Medulla oblongata (tissue), 1 donor: ENCODE measurements at regions not wholly inside any gene's neighbourhood (a gene's known extent, or its start where the extent isn't known, plus 50 kb on each side); places are given as distances from the start of the nearest gene placed in this dataset.

Experiments used
- DNase-seq: peaks from one replicate; pipeline ENCODE4 v3.0.0-alpha.2; 2015; ENCODE audit errors: extremely low spot score

DNA sequence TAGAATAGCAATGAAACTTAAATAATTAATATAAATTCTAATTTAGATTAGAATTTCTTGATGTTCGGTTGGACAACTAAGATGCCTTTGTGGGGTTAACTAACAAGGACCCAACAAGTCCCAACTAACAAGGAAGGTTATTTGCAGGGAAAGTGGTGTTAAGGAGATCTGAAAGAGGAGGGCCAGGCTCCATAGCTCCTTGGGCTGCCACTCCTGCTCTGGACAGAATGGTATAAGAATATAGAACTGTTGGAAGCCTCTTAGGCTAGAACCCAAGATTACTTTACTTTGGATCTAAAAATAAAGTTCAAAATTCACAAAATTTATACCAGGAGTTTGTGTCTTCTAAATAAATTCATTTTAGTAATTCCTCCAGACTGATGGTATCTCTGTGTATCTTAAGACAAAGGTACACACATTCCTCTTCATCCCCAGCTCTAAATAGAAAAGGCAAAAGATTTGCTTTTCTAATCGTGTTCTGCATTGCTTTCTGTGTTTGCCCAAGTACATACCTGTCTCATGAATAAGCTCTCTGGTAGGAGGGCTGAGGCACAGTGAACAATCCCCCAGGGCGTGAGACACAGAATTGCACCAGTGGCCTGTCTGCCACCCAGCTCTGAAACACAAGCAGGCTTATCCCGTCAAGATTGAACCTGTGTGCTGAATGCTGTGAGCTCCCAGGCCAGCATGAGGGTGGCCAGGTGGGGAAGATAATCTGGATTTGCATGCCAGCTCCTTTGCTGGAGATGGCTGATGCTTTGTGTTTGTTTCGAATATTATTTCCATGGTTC is 176.0 kb downstream of the ACKR3 start:
- no peak for DNase-seq

DNA sequence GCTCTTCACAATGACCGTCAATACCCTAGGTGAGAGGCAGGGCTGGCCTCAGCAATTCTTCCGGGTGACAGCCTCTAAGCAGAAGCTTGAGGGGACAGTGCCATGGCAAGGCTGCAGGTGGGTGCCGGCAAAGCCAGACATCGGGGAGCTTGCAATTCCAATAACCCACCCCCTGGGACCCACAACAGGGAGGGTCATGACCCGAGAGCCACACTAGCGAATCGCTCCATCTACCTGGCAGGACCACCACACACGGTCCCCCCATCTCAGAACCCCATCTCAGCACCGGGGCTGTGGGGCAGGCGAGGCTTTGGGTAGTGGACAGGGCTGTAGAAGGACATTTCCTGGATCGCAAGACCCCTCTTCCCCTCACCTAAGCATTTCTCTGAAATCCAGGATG is 177.2 kb downstream of the ACKR3 start:
- no peak for DNase-seq

DNA sequence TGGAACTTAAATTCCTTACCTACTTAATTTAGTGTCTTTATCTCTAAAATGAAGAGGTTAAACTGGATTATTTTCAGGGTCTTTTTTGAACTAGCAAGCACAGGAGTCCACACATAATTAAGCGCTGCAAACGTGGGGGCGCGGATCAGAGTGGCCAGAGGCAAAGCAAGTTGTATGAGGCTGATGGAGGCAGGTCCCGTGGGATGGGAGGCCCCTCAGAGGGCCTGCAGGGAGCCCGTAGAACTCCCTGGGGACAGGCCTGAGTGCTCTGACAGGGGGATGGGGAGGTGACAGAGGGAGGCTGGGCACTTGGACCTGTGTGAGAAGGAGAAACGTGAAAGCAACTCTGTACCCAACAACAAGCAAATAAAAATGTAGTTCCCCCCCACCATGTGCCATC is 177.8 kb downstream of the ACKR3 start:
- no peak for DNase-seq

DNA sequence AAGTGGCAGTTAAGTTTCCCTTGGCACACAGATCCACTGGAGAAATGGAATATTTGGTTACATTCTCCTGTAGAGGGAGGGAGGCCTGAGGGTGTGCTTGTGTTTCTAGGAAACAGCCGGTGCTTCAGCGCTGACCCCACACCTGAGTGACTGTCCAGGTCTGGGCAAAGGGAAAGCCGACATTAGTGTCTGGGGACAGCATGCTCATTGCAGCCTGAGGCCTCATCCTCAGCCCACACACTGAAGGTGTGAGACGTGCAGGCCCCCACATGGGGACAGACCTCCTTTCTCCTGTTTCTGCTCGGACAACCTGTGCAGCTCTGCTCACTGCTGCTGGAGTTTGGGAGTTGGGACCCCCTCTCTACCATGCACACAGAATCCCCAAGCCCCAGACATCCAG is 178.3 kb downstream of the ACKR3 start:
- DNase-seq: no peak

DNA sequence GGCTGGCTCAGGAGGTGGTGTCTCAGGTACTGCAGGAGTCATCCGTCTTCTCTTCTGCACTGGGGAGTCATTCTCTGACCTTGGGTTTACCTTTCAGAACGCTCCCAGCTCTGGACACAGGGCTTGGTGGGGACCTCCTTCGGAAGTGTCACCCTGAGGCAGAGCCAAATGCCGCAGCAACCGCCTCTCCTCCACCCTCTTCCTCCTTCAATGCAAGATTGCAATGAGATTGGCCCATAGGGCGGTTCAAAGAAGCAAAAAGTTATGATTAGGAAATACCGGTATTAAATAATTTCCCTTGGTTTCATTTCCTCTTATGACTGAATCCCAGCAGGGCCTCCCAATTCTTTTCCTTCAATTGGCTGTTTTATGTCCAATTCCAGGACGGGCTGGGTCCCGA is 178.8 kb downstream of the ACKR3 start:
- DNase-seq: no peak

DNA sequence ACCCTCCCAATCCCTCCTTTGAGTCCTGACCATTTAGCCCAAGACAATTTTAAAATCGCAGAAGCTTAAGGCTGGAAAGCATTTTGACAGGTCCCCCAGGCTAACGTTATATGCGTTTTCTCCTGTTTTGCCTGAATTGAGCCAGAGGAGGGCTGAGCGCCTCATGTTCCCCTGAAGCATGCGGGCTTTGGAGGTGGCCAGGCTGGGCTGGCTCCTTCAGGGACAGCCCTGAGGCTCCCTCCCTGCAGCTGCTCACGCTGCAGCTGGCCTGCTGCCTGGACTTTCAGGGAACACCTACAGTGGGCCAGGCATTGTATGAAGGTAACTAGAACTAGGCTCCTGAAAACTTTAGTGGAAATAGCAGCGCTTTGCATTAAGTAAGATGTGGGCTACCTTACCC is 179.2 kb downstream of the ACKR3 start:
- no peak for DNase-seq

DNA sequence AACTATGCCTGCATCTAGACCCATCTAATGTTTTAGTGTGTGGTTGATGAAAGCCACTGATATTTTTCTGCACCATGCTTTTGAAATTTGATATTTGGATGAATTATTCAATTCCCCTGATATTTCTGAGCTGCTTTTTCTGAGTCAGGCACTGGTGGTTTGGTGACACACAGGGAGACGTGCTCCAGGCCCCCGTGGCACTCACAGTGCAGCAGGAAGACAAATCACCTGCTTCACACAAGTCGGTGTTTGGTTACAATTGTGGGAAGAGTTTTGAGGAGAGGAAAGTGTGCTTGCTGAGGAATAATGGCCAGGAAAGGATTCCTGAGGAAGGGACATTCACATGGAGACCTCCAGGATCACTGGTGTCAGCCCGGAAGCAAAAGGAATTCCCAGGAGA is 179.7 kb downstream of the ACKR3 start:
- DNase-seq: no peak

DNA sequence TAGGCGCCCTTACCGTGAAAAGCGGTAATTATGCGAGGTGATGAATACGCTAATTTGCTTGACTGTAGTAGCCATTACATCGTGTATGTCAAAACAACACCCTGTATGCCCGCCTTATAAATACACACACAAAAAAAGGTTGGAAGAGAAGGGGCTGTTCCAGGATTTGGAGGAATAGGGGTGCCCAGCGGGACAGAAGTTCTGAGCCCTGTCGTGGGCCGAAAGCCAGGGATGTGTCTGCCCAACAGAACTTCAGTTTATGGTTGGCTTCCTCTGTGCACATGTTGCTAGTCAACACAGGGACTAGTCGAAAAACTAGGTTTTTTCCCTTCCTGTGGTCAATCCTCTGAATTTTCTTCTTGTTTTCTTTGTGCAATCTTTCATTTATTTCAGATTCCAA is 182.5 kb downstream of the ACKR3 start:
- DNase-seq: no peak

DNA sequence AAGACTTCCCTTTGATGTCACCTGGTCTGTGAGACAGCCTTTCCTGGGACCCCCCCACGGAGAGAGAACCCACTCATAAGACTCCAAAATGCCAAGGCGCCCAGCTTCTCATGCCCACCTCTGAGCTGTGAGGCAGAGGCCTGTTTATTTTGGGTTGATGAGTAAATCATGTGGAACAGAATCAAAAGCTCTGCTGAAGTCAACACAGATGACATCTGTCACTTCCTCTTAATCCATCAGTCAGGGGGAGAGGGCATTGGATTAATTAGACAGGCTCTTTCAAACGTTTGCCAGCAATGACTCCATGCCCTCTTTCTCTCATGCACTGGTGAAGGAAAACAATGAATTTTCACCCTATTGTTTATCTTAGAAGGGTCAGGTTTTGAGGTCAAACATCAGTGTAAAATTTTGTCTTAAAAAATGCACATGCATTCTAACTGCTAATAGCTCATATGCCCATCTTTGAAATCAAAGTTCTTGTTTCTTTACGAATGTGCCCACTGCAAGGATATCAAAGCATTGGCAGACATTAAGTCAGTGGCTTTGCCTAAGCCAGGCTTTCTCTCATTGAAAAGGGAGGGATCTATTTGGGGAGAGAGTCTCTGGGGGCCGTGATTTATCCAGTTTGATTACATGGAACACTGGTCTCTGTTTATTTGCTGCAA is 184.1 kb downstream of the ACKR3 start:
- peak; percentile 11 for DNase-seq

DNA sequence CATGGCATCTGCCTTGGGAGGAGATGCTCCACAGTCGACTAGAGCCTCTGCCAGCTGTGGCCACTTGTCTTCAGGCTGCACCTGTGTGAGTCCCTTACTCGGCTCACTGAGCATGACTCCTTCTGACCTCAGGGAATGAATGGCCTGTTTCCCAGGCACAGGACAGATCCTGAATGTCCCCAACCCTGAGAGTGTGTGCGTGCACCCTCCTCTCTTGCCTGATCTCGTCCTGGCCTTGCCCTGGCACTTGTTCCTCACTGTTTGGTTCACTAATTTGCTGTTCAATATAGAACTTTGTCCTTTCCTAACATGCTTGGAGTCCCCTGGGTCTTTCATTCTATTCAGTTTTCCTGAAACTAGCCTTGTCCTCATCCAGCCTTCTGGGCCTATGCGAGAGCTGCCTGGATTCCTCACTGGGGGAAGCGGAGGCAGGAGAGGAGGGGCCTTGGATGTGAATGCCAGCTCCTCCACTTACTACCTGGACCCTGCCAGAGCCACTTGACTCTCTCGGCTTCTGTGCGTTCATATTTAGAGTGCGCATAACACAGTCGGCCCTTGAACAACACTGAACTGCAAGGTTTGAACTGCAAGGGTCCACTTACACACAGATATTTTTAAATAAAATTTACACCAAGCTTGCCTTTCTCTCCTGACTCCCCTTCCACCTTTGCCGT is 184.8 kb downstream of the ACKR3 start:
- DNase-seq: no peak

DNA sequence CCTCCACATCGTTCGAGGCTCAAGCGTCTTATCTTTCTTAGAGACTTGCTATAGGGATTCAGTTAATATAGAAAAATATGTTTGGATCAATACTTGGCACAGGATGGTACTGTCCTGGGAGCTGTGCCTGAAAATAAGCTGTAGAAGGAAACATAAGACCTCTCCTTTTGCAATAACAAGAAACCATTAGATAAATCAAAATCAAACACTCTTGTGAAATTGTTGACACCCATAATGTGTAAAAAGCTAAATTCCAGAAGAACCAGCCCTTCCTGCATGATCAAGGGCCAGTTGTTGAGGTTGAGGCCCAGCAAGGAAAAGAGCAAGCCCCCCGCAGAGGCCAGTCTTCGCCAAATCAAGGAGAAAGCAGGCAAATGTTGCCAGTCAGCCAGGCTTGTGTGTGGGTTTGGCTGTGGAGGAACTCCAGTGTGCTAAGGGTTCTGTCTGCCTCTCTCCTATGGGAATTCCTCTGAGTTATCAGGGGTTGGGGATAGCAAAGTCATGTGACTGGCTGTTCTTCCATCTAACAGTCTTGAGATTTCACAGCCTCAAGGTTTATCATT is 185.7 kb downstream of the ACKR3 start:
- no peak for DNase-seq

DNA sequence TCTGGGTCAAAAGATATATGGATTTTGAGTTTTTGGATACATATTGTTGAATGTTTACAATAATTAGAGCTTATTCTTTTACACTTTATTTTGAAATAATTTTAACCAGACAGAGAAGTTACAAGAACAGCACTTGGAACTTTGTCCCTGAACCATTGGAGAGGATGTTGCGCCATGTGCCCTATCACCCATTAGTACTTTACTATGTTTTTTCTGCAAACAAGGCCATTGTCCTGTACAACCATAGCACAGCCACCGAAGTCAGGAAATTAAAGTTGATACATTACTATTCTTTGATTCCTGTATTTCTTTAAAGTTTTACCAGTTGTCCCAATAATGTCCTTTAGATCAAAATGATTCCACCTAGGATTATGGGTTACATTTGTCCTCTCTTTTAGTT is 188.8 kb downstream of the ACKR3 start:
- DNase-seq: no peak

DNA sequence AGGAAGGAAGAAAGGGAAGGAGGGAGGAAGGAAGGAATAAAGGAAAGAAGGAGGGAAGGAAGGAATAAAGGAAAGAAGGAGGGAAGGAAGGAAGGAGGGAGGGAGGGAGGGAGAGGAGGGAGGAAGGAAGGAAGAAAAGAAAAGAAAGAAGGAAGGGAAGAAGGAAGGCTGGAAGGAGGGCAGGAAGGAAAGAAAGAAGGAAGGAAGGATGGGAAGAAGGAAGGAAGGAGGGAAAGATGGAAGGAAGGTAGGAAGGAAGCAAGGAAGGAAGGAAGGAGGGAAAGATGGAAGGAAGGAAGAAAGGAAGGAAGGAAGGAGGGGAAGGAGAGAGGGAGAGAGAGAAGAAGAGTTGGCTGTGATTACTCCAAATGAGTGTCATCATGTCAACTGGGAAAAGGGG is 190.6 kb downstream of the ACKR3 start:
- no peak for DNase-seq

DNA sequence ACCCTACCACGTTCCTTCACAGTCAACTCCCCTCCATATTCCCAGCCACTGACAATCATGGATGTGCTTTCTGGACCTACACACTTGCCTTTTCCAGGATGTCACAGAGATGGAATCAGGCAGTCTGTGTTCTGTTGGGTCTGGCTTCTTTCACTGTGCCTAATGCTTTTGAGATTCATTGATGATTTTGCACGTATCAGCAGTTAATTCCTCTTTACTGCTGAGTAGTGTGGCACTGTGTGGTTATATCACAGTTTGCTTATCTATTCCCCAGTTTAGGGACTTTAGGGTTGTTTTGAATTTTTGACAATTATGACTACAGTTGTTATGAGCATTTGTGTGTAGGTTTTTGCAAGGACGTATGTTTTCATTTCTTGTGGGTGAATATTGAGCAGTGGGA is 191.7 kb downstream of the ACKR3 start:
- DNase-seq: no peak

DNA sequence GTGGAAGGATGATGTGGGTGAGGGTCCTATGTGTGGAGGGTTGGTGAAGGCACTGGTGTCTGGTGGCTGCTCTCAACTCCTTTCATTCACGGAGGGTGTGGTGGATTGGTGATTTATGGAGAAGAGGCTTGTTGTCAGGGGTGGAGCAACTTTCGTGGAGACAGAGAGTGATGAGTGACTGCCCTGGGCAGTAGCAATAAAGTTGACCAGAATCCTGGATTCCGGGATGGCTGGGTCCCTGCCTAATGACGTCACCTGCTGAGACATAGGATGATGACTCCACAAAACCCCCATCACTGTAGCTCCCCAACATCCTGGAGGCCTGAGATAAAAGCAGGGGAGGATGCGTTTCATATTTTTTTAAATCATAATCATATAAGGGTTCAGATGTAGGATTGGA is 193.0 kb downstream of the ACKR3 start:
- no peak for DNase-seq

DNA sequence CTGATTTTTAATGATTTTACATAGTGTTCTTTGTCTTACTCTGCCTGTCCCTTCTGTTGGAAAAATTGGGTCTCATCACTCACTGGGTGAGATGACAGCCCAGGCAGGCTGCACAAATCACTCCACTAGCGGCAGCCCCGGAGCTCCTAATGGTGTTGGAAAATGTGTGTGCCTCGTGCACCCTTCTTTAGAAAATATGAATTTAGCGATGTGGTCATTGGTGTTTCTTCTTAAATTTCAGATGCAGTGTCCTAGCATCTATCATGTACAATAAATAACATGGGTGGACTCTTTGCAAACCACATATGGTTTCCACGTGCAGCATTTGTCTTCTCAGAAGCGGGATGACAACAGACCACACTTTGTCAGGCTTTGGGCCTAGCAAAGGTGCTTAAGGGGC is 194.2 kb downstream of the ACKR3 start:
- DNase-seq: no peak

DNA sequence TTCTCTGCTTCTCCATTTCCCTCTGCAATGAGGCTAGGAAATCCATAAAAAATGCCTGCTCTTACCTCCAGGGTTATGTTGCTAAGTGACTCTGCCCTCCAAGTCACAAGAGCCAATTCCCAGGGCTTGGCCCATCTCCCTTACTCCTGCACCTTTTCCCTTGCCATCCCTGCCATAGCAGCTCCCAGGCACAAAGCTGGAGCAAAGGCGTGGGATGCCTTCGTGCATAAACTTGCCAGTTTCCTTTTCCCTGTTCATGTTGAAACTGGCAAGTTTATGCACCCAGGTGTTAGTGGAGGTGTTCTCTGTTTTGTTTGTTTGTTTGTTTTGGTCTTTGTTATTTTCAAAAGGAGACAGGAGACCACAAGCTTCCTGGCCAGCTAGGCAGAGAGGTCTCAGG is 195.1 kb downstream of the ACKR3 start:
- no peak for DNase-seq

DNA sequence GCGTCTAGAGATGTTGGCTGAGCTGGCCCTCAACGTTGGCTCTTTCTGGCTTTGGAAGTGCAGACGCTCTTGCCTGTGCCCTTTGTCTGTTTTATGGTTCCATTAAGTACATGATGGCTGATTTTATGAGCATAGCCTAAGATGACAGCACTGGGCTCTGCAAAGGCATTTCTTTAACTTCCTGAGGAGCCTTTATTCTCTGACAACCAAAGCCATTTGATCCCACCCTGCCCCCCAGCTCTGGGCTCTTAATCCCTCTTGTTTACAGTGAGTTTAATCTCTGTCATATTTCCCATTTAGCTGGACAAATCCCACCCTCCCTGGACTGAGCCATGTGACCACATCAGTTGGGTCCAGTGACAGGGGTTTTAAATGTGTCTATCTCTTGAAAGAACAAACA is 195.9 kb downstream of the ACKR3 start:
- no peak for DNase-seq

DNA sequence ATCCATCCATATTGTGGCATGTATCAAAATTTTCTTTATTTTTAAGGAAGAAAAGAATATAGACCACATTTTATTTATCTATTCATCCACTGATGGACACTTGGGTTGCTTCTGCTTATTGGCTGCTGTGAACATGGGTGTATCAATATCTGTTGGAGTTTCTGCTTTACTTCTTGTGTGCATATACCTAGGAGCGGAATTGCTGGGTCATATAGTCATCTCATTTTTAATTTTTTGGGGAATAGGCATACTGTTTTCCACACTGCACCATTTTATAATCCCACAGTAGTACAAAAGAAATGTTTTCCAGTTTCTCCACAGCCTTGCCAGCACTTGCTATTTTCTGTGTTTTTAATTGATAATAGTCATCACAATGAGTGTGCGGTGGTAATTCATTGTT is 197.2 kb downstream of the ACKR3 start:
- DNase-seq: no peak

DNA sequence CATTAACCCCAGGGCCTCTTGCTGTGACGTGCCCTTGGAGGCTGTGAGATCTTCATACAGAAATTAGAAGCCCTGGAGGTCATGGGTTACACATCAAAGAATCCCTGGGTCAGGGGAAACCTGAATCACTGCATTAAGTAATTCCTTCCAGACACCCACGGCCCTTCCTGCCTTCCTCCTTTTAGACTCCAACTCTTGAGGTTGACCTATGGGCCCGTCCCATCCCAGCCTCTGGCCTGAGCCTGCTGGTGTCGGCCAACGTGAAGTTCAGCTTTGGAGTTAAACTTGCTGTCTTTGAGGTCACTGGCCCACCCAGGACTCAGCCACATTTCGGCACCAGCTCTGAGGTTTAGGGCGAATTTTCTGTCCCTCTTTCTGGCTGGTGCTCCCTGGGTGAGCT is 198.3 kb downstream of the ACKR3 start:
- DNase-seq: no peak

DNA sequence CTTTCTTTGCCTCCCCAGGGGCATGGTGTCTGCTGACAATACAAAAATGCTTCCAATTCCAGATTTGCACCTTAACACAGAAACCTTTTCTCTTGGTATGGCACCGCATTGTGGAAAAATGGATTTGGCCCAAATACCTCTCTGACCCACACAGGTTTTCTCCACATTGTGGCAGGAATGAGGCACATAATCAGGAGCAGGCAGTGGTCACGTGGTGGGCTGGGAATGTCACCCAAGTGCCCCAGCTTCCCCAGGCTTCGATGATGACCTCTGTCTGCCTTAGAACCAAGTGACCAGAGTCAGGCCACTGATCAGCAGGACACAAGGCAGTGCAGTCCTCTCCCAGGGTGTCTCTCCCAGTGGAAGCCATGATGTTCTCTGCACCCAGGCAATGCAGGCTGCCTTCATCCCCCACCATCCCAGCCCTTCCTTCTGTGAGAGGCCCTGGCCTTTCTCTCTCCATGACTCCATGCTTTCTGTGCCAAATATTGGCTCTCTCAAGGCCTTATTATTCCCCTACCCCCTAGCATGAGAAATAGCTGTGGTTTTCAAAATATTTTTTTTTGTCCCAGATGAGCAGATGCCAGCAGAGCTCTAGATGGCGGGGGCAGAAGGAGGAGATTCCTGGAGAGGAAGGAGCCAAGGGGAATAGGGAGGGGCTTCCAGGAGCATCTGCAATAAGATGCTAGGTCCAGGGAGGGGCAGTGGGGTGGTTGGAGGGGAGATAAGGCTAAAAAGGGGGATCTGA is 198.9 kb downstream of the ACKR3 start:
- no peak for DNase-seq
